Skeletal muscle cell (primary cell): ENCODE measurements at regions not wholly inside any gene's neighbourhood (a gene's known extent, or its start where the extent isn't known, plus 50 kb on each side); places are given as distances from the start of the nearest gene placed in this dataset.
"Not testable (repeated sequence)": the region's sequence is repeated elsewhere in the genome, so short reads cannot be mapped to it uniquely, and the experiment has no call there.

ENCODE experiments used
- DNase-seq: peaks from one replicate; pipeline ENCODE4 v3.0.0-alpha.2; 2010; ENCODE audit warnings: low read depth
- H3K4me3 ChIP-seq: 2 replicates; pipeline ENCODE4 v1.5.1; 2011; ENCODE audit warnings: low read depth, mild to moderate bottlenecking, control low read depth, low read length, moderate library complexity

- no peak for DNase-seq
- no peak overlapping the region for H3K4me3 ChIP-seq
These were observed 434.5 kb downstream of the SHISA9 start for GRCh38 chr16:13335879-13336278.

DNA sequence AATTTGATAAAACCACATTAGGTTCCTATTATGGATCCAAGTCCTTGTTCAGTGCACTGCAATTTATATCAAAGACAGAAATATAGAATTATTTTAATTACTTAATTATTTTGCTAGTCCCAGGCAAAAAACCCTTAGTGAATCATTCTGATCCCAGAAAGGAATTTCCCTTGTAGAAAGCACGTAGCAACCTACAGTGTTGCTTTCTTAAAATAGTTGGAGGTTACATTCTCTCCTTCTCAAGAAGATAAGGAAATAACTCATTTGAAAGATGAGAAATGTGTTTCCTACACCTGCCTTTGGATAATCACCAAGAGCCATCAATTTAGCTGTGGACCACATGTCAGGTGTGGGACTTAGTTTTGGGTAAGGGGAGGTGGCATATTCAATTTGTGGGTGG is 434.9 kb downstream of the SHISA9 start:
- H3K4me3 ChIP-seq: no peak overlapping the region
- no peak for DNase-seq

DNA sequence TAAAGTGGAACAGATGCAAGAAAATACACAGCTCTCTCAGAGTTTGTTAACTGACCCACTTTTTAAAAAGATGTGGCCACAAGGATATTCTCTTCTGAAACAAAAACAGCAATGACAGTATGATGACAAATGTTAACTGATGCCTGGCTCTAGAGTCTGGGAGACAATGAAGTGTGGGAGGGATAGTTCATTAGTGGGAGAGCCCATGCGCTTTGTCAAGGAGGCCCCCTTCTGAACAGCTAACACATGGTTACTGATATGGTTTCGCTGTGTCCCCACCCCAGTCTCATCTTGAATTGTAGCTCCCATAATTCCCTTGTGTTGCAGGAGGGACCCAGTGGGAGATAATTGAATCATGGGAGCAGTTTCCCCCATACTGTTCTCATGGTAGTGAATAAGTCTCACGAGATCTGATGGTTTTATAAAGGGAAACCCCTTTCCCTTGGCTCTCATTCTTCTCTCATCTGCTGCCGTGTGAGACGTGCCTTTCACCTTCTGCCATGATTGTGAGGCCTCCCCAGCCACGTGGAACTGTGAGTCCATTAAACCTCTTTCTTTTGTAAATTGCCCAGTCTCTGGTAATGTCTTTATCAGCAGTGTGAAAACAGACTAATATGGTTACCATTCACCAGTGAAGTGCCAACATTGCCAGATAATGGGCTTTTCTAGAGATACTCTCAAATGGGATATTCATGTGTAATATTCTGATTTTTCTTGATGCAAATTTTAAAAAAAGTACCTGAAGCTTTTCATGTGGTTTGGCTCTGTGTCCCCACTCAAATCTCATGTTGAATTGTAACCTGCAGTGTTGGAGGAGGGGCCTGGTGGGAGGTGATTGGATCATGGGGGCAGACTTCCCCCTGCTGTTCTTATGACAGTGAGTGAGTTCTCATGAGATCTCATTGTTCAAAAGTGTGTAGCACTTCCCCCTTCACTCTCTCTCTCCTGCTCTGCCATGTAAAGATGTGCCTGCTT is 435.8 kb downstream of the SHISA9 start:
- not testable (repeated sequence) for H3K4me3 ChIP-seq, DNase-seq

DNA sequence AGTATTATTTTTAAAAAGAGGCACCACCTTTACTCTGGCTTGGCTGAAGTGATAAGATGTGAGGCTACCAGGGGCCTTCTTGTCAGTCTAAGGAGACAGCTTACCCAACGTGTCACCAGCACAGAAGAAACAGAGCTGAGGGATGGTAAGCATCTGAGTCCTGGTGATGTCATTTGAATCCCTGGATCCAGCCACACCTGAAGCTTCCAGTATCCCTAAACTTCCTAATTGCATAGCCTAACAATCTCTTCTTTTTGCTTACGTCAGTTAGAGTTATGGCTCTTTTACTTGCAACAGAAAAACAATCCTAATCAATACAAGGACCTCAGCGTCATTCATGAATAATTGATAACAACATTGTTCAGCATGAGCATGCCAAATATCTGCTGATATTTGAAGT is 436.6 kb downstream of the SHISA9 start:
- no peak for DNase-seq

GRCh38 chr16:13342675-13343074 is 441.3 kb downstream of the SHISA9 start:
- H3K4me3 ChIP-seq: no peak overlapping the region
- DNase-seq: no peak

More for the DNA sequence above, 436.6 kb downstream of the SHISA9 start:
- no peak overlapping the region for H3K4me3 ChIP-seq

DNA sequence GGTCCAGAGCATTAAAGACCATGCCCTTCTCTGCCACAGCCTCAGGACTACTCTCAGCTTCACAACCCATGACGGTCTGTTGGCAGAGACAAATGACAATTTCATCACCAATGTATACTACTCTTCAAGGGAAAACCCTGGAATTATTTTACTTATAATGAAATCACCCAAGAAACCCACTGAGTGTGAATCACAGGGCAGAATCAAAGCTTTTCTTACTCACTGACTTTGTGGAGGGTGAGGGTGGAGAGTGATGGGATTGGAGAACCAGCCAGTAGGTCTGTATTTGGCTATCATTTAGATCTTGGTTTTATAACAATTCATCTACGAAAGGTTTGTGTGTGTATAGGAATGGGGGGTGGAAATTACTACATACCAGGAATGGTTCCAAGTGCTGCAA is 442.6 kb downstream of the SHISA9 start:
- no peak overlapping the region for H3K4me3 ChIP-seq
- DNase-seq: no peak

DNA sequence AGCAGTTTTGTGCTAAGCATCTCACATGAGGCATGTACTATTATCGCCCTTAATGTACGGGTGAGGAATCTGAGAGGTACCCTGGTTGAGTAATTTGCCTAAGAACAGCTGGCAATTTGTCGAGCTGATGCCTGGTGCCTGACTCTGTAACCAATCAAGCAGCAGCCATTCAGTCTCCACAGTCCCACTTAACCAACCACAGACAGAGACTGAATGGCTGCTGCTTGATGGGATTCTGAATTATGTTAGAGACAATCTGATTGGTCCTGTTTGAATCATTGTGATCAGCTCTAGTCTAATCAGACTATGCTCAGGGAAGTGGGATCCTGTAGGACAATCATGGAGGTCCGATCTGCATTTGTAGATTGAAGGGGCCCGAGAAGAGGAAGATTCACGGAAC is 447.0 kb downstream of the SHISA9 start:
- no peak for DNase-seq
- H3K4me3 ChIP-seq: no peak overlapping the region

GRCh38 chr16:13350000-13350399 is 448.6 kb downstream of the SHISA9 start:
- no peak overlapping the region for H3K4me3 ChIP-seq

GRCh38 chr16:13351181-13351580 is 449.8 kb downstream of the SHISA9 start:
- no peak for DNase-seq
- no peak overlapping the region for H3K4me3 ChIP-seq

More at GRCh38 chr16:13350000-13350399, 448.6 kb downstream of the SHISA9 start:
- no peak for DNase-seq

DNA sequence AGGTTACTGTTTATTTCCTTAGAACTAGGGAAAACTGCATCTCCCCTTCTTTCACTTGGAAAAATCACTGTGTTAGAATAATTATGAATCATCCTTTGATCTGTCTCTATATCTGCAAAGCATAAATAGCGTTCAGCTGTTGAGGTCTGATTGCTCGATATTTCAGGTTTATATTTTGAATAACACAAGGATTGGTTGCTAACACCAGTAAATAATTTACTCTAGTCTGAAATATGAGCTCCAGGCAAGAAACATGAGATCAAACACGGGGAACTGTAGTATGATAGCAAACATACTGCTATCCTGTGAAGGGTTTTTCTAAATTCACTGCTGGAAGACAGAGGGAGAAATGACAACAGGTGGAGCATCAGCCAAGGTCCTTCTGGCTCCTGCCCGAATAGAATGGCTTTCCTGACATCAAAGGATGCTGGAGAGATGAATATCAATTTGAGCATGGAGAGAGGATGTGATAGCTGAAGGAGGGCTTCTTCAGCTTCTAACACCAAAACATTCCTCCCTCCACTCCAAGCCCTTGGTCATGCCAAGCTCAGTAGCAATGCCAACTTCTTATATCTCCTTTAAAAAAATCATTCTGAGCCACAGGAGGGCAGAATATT is 450.3 kb downstream of the SHISA9 start:
- no peak for DNase-seq
- H3K4me3 ChIP-seq: no peak overlapping the region

DNA sequence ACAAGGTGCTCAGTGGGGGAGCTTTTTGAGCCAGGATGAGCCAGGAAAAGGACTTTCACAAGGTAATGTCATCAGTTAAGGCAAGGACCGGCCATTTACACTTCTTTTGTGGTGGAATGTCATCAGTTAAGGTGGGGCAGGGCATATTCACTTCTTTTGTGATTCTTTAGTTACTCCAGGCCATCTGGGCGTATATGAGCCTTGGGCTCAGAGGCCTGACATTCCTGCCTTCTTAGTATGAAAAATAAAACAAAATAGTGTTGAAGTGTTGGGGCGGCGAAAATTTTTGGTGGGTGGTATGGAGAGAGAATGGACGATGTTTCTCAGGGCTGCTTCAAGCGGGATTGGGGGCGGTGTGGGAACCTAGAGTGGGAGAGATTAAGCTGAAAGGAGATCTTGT is 451.4 kb downstream of the SHISA9 start:
- not testable (repeated sequence) for DNase-seq, H3K4me3 ChIP-seq

- not testable (repeated sequence) for DNase-seq
These were observed 456.4 kb downstream of the SHISA9 start for GRCh38 chr16:13357842-13358241.

GRCh38 chr16:13359835-13360234 is 458.4 kb downstream of the SHISA9 start:
- DNase-seq: no peak

More at GRCh38 chr16:13357842-13358241, 456.4 kb downstream of the SHISA9 start:
- not testable (repeated sequence) for H3K4me3 ChIP-seq

DNA sequence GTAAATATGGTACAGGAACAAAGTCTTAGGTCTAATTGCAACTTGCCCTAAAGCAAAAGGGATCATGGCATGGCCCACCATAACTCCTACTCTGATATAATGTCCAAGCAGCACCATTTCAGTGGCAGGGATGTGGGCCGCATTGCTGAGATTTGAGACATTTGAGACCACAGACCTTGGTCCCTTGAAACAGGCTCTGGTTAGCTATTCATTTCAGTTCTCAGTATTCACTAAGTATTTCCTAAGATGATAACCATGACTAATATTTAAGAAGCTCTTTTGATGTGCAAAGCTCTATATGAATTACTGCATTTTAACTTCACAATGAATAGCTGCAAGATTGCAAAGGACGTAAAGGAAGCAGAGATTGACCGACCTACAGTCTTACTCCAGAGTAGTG is 471.0 kb downstream of the SHISA9 start:
- no peak for DNase-seq
- no peak overlapping the region for H3K4me3 ChIP-seq

More at GRCh38 chr16:13359835-13360234, 458.4 kb downstream of the SHISA9 start:
- H3K4me3 ChIP-seq: no peak overlapping the region

DNA sequence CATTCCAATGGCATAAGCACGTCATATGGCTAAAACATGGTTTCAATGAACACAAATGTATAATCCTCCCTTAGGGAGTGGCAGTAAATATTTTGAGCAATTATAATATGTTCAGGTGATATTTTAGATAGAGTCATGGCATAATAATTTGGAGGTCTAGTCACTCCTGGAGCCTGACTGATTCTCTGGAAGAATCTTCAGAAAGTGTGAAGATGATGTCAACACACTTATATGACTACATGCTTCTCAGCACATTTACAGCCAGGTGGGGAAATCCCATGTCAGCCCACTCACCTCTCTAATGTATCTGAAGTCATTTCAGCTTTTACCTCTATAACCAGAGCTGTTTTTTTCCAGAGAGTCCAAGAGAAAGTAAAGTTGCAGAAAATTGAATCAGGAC is 474.8 kb downstream of the SHISA9 start:
- H3K4me3 ChIP-seq: no peak overlapping the region

DNA sequence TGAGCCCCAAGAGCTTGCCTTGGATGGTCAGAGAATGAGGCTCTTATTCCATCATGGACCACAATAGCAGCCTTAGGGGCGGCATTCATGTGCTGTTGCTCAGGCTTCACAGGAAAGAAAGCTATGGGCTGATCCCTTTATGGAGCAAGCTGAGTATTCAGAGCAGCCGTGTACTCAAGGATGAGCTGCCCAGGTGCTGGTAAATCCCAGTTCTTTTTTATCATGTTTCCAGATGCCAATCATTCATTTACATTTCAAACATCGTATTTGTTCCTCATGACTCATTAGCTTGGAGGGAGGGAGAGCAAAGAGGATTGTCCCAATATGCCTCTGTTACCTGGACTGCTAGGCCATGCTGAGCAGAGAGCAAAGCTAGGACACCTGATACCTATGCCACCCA is 475.7 kb downstream of the SHISA9 start:
- no peak overlapping the region for H3K4me3 ChIP-seq
- DNase-seq: no peak

More for the DNA sequence above, 474.8 kb downstream of the SHISA9 start:
- DNase-seq: no peak

DNA sequence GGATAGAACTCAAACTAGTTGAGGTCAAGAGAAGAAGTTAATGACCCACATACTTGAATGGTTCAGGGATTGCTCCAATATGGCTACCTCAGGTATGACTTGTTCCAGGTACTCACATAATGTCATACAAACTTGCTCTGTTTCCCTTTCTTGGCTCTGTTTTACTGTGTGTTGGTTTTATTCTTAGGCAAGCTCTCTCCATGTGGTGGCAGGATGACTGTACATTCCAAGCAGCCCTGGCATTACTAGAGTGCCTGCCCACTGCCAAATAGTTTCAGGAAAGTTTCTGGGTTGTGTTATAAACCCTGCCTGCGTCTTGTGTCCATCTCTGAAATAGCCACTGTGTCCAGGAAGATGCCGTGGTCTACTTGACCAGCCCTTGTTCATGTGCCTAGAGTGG is 476.8 kb downstream of the SHISA9 start:
- DNase-seq: no peak
- H3K4me3 ChIP-seq: no peak overlapping the region

- DNase-seq: no peak
- no peak overlapping the region for H3K4me3 ChIP-seq
These were observed 477.9 kb downstream of the SHISA9 start for GRCh38 chr16:13379266-13379665.

DNA sequence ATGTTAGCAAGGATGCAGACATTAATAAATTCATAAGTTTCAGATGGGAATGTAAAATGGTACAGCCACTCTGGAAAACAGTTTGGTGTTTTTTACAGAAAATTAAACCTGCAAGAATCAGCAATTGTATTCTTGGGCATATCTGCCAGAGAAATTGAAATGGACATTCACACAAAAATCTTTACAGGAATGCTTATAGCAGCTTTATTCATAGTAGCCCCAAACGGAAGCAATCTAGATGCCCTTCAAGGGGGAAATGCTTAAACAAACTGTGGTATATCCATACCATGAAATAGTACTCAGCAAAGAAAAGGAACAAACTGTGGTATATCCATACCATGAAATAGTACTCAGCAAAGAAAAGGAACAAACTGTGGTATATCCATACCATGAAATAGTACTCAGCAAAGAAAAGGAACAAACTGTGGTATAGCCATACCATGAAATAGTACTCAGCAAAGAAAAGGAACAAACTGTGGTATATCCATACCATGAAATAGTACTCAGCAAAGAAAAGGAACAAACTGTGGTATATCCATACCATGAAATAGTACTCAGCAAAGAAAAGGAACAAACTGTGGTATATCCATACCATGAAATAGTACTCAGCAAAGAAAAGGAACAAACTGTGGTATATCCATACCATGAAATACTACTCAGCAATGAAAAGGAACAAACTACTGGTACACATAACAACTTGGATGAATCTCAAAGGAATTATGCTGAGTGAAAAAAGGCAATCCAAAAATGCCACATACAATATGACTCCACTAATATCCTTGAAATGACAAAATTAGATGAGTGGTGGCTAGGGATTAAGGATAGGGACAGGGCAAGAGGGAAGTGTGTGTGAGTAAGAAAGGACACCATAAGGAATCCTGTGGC is 484.0 kb downstream of the SHISA9 start:
- DNase-seq, H3K4me3 ChIP-seq: not testable (repeated sequence)
